ENCODE measurements at regions not wholly inside any gene's neighbourhood (a gene's known extent, or its start where the extent isn't known, plus 50 kb on each side); places are given as distances from the start of the nearest gene placed in this dataset.
A peak's percentile ranks its signal among the peaks of the same experiment; 100 is the strongest.

GRCh38 chr6:82744286-82745015 lies 321.2 kb downstream of the UBE3D start:
- DNase-seq = no peak
- no CpG with 5 or more reads among the region's 1 CpG for WGBS (ENCODE audit: insufficient coverage)
- Histone ChIP-seq H3K27me3 (ENCODE audit: control insufficient read depth, insufficient read depth, low read length) (no peaks in the 10 kb centered on the region), H3K4me1 (ENCODE audit: control insufficient read depth, insufficient read depth, low read length) (no peaks in the 10 kb centered on the region), H3K4me3 (ENCODE audit: low read length) (no peak overlapping the region), H3K36me3 (ENCODE audit: control insufficient read depth, insufficient read depth, low read length) (no peaks in the 10 kb centered on the region), H3K9me3 (replicated peaks; ENCODE audit: control insufficient read depth, low read depth, low read length) (no peaks in the 10 kb centered on the region), H3K27ac (ENCODE audit: low read length) (no peak overlapping the region)

DNA sequence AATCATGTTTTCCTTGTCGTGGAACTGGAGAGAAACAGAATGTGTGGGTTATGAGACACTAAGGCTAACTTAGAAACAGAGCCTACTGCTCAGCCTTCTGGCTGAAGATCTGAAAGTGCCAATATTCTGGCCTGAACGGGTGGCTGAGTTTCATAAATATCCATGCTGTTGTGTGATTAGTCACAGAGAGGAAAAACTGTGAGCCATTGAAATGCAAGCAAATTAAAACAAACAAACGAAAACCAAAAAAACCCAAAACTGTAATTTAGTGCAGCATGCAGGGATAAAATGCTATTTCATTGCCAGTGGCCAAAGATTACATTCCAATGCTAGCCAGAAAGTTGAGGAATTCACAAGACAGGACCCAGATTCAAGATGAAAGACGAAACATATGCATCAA lies 315.1 kb downstream of the UBE3D start:
- no peaks in the 10 kb centered on the region for H3K9me3 ChIP-seq (replicated peaks; ENCODE audit: control insufficient read depth, low read depth, low read length)
- no peak overlapping the region for H3K4me3 ChIP-seq (ENCODE audit: low read length)
- H3K36me3 ChIP-seq (ENCODE audit: control insufficient read depth, insufficient read depth, low read length) = no peaks in the 10 kb centered on the region
- 90% methylated on average over 1 of the region's 4 CpGs for WGBS (ENCODE audit: insufficient coverage)
- H3K27me3 ChIP-seq (ENCODE audit: control insufficient read depth, insufficient read depth, low read length) = no peaks in the 10 kb centered on the region
- no peaks in the 10 kb centered on the region for H3K4me1 ChIP-seq (ENCODE audit: control insufficient read depth, insufficient read depth, low read length)
- DNase-seq = no peak
- H3K27ac ChIP-seq (ENCODE audit: low read length) = no peak overlapping the region

DNA sequence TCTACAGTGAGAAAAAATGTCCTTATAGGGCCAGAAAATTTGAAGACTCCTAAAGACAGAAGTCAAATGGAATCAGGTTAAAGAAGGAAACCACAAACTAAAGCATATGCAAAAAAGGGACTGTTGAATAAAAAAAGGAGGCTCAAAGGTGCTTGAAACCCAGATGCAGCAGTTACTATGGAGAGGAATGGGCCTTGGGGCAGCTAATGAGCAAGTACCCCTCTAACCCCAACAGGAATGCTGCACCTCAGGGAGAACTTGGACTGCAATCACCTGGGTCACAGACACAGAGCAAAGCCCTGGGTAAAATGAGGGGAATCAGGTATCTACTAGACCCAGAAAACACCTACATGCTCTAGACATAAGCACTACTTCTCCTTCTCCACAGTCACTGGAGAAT lies 313.9 kb downstream of the UBE3D start:
- no peaks in the 10 kb centered on the region for H3K27me3 ChIP-seq (ENCODE audit: control insufficient read depth, insufficient read depth, low read length)
- DNase-seq = no peak
- no peak overlapping the region for H3K4me3 ChIP-seq (ENCODE audit: low read length)
- H3K4me1 ChIP-seq (ENCODE audit: control insufficient read depth, insufficient read depth, low read length) = no peaks in the 10 kb centered on the region
- H3K9me3 ChIP-seq (replicated peaks; ENCODE audit: control insufficient read depth, low read depth, low read length) = no peaks in the 10 kb centered on the region
- H3K27ac ChIP-seq (ENCODE audit: low read length) = no peak overlapping the region
- no peaks in the 10 kb centered on the region for H3K36me3 ChIP-seq (ENCODE audit: control insufficient read depth, insufficient read depth, low read length)

DNA sequence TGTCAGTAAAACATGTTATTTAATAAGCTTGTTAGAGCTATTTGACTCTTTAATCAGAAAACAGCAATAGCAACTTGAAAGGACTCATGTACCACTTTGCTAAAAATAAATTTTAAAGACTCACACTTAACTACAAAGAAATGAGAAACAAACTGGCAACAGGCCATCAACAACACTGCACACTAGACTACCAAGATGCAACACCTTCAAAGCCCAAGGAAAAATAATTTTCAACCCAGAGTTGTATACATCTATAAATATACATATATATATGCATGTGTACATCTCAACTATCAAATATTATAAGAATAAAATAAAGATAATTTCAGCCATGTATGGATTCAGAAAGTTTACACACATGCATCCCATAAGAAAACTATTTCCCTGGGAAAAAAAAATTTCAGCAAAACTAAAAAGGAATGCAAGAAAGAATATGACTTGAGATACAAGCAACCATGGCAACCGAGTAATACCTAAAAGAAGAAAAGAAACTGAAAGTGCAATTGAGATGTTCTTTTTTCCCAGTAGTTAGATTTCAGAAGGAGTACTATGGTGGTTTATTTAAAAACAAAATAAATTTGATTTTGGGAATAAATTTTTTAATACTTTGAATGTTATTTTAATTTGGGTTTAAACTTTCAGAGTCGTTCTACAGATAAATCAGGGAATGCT lies 303.8 kb downstream of the UBE3D start:
- no peaks in the 10 kb centered on the region for H3K27me3 ChIP-seq (ENCODE audit: control insufficient read depth, insufficient read depth, low read length)
- H3K27ac ChIP-seq (ENCODE audit: low read length) = no peak overlapping the region
- no peaks in the 10 kb centered on the region for H3K4me1 ChIP-seq (ENCODE audit: control insufficient read depth, insufficient read depth, low read length)
- H3K4me3 ChIP-seq (ENCODE audit: low read length) = no peak overlapping the region
- WGBS (ENCODE audit: insufficient coverage) = no CpG with 5 or more reads among the region's 2 CpGs
- H3K36me3 ChIP-seq (ENCODE audit: control insufficient read depth, insufficient read depth, low read length) = no peaks in the 10 kb centered on the region
- DNase-seq = no peak
- H3K9me3 ChIP-seq (replicated peaks; ENCODE audit: control insufficient read depth, low read depth, low read length) = no peaks in the 10 kb centered on the region

DNA sequence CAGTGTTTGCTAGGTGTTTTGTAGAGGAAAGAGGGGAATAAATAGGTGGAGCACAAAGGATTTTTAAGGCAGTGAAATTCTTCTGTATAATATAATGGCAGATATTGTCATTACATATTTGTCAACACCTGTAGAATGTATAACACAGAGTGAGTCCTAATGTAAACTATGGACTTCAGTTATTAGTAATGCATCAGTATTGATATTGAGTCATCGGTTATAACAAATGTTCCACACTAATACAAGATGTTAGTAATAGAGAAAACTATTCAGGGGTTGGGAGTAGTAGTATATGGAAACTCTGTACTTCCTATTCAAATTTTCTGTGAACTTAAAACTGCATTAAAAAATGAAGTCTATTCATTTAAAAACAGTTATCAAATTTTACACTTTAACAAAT lies 299.2 kb downstream of the UBE3D start:
- no peaks in the 10 kb centered on the region for H3K36me3 ChIP-seq (ENCODE audit: control insufficient read depth, insufficient read depth, low read length)
- DNase-seq = no peak
- WGBS (ENCODE audit: insufficient coverage) = no CpG with 5 or more reads among the region's 1 CpG
- H3K4me1 ChIP-seq (ENCODE audit: control insufficient read depth, insufficient read depth, low read length) = no peaks in the 10 kb centered on the region
- H3K27ac ChIP-seq (ENCODE audit: low read length) = no peak overlapping the region
- H3K9me3 ChIP-seq (replicated peaks; ENCODE audit: control insufficient read depth, low read depth, low read length) = no peaks in the 10 kb centered on the region
- no peak overlapping the region for H3K4me3 ChIP-seq (ENCODE audit: low read length)
- no peaks in the 10 kb centered on the region for H3K27me3 ChIP-seq (ENCODE audit: control insufficient read depth, insufficient read depth, low read length)

DNA sequence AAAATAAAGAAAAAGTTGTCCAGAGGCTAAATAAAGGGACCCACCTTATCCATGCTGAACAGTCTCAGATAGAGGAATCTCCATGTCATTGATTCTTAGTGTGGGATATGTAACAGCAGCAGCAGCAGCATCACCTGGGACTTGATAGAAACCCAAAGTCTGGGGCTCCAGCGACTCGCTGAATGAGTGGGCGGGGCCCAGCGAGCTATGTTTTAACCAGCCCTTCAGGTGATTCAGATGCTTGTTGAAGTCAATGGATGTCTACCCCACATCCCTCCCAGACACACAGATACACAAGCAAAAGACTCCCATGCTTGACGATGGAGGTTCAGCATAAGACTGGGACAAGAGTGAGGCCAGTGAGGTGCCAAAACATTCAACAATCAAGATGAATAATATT lies 298.6 kb downstream of the UBE3D start:
- no peaks in the 10 kb centered on the region for H3K36me3 ChIP-seq (ENCODE audit: control insufficient read depth, insufficient read depth, low read length)
- no CpG with 5 or more reads among the region's 5 CpGs for WGBS (ENCODE audit: insufficient coverage)
- H3K4me1 ChIP-seq (ENCODE audit: control insufficient read depth, insufficient read depth, low read length) = no peaks in the 10 kb centered on the region
- no peaks in the 10 kb centered on the region for H3K9me3 ChIP-seq (replicated peaks; ENCODE audit: control insufficient read depth, low read depth, low read length)
- no peak overlapping the region for H3K4me3 ChIP-seq (ENCODE audit: low read length)
- no peaks in the 10 kb centered on the region for H3K27me3 ChIP-seq (ENCODE audit: control insufficient read depth, insufficient read depth, low read length)
- no peak overlapping the region for H3K27ac ChIP-seq (ENCODE audit: low read length)
- no peak for DNase-seq

GRCh38 chr6:82767447-82767846 lies 298.2 kb downstream of the UBE3D start:
- Histone ChIP-seq H3K4me1 (ENCODE audit: control insufficient read depth, insufficient read depth, low read length) (no peaks in the 10 kb centered on the region), H3K27ac (ENCODE audit: low read length) (no peak overlapping the region), H3K9me3 (replicated peaks; ENCODE audit: control insufficient read depth, low read depth, low read length) (no peaks in the 10 kb centered on the region), H3K4me3 (ENCODE audit: low read length) (no peak overlapping the region), H3K36me3 (ENCODE audit: control insufficient read depth, insufficient read depth, low read length) (no peaks in the 10 kb centered on the region), H3K27me3 (ENCODE audit: control insufficient read depth, insufficient read depth, low read length) (no peaks in the 10 kb centered on the region)
- WGBS (ENCODE audit: insufficient coverage) = no CpG with 5 or more reads among the region's 4 CpGs
- no peak for DNase-seq

DNA sequence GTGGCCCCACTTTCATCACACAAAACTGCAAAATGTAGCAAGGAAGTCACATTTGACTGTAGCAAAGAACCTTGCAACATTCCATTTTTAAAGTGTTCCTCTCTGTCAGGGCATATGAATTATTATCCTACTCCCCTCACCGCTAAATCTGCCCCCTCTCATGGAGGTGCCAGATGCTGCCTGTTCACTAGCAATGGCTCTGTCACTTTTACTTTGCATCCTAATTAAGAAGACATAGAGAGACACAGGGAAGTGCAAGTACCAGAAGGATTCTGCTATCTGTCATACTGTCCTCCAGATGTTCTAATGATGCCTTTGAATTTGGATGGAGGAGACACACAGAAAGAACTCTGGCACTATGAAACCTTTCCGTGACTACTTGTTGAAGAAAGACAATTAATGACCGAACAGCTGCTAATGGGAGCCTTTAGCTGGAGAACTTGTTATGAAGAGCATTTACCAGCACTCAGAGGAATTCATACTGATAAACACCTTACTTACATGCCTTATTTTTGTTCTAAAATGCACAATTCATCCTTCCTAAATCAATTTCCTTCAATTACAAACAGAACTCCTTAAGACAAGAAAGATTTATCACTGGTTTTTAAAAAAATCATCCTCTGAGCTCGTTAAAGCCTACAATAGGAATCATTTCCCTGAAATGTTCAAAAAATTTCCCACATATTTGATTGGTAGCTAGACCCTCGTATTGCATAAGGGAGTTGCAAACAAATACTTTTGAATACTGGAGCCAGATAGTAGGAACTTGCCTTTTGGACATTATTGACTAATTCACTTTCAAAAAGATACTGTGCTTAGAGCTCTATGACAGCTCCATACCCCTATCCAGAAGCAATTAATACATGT lies 292.6 kb downstream of the UBE3D start:
- WGBS (ENCODE audit: insufficient coverage) = no CpG with 5 or more reads among the region's 5 CpGs

DNA sequence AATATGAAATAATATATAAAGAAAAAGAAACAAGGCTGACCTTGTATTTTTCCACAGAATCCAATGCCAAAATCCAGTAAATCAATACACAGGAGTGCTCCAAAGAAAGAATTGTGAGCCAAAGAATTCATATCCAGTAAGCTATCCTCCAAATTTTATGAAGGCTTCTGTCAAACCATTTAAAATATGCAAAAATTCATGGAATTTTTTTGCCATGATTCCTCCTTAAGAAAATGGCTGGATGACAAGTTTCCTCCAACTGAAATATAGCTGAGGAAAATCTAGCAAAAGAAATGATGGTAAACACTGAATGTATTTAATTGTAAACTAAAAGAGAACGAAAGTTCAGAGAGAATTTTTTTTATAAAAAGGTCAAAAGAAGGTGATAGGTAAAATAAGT lies 290.3 kb downstream of the UBE3D start:
- peak; percentile 72 for DNase-seq
- WGBS (ENCODE audit: insufficient coverage) = no CpG with 5 or more reads among the region's 1 CpG
- no peaks in the 10 kb centered on the region for H3K4me1 ChIP-seq (ENCODE audit: control insufficient read depth, insufficient read depth, low read length)
- no peaks in the 10 kb centered on the region for H3K36me3 ChIP-seq (ENCODE audit: control insufficient read depth, insufficient read depth, low read length)
- no peak overlapping the region for H3K27ac ChIP-seq (ENCODE audit: low read length)
- H3K27me3 ChIP-seq (ENCODE audit: control insufficient read depth, insufficient read depth, low read length) = no peaks in the 10 kb centered on the region
- no peak overlapping the region for H3K4me3 ChIP-seq (ENCODE audit: low read length)
- H3K9me3 ChIP-seq (replicated peaks; ENCODE audit: control insufficient read depth, low read depth, low read length) = no peaks in the 10 kb centered on the region

More for the DNA sequence above, 292.6 kb downstream of the UBE3D start:
- Histone ChIP-seq H3K9me3 (replicated peaks; ENCODE audit: control insufficient read depth, low read depth, low read length) (no peaks in the 10 kb centered on the region), H3K27ac (ENCODE audit: low read length) (no peak overlapping the region), H3K4me3 (ENCODE audit: low read length) (no peak overlapping the region), H3K4me1 (ENCODE audit: control insufficient read depth, insufficient read depth, low read length) (no peaks in the 10 kb centered on the region), H3K27me3 (ENCODE audit: control insufficient read depth, insufficient read depth, low read length) (no peaks in the 10 kb centered on the region), H3K36me3 (ENCODE audit: control insufficient read depth, insufficient read depth, low read length) (no peaks in the 10 kb centered on the region)
- no peak for DNase-seq

DNA sequence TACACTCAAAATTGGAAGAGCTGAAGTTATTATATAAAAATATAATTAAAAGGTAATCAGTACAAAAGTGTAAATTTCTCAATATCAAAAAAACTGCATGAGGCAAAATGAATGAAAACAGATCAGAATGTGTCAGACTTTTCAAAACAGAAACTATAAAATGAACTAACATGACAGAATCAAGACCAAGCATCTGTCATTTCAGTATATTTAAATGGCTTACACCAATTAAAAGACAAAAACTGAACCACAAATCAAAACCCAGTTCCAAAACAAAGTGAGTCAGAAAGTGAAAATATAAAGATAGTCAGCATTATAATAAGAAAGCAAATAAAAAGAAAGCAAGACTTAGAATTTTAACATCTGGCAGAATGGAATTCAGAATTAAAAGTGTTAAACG lies 289.7 kb downstream of the UBE3D start:
- H3K9me3 ChIP-seq (replicated peaks; ENCODE audit: control insufficient read depth, low read depth, low read length) = no peaks in the 10 kb centered on the region
- no CpG with 5 or more reads among the region's 1 CpG for WGBS (ENCODE audit: insufficient coverage)

More for the DNA sequence above, 289.7 kb downstream of the UBE3D start:
- Histone ChIP-seq H3K4me1 (ENCODE audit: control insufficient read depth, insufficient read depth, low read length) (no peaks in the 10 kb centered on the region), H3K4me3 (ENCODE audit: low read length) (no peak overlapping the region), H3K27ac (ENCODE audit: low read length) (no peak overlapping the region), H3K27me3 (ENCODE audit: control insufficient read depth, insufficient read depth, low read length) (no peaks in the 10 kb centered on the region), H3K36me3 (ENCODE audit: control insufficient read depth, insufficient read depth, low read length) (no peaks in the 10 kb centered on the region)
- no peak for DNase-seq

Data from muscle of leg (tissue), 3 donors.